GM18858 (cell line): ENCODE measurements at regions not wholly inside any gene's neighbourhood (a gene's known extent, or its start where the extent isn't known, plus 50 kb on each side); places are given as distances from the start of the nearest gene placed in this dataset.

Experiments used
- ATAC-seq: cut with Tn5 transposase; IDR thresholded peaks from one replicate; pipeline ENCODE4 v1.9.1; 2021; ENCODE audit not compliant: unreplicated experiment

GRCh38 chr14:51307551-51307950 is 67.5 kb downstream of the TMX1 start:
- ATAC-seq: no peak

DNA sequence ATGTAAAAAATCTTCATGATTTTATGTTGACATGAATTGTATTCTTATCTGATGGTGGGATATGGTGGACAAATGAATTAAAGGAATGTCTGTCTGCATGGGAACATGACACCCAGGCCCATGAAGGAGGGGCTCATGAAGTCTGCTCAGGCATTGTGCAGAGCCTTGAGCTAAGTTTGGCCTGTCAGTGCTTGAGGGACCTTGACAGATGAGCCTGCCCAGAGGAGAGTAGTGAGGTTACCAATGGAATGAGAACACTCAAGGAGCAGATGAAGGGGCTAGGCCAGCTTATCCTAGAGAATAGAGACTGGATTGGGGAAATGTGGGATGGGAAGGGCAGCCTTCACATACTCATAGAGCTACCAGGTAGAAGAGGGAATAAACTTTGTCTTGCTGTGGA is 68.8 kb downstream of the TMX1 start:
- no peak for ATAC-seq

- no peak for ATAC-seq
These were observed 70.5 kb downstream of the TMX1 start for GRCh38 chr14:51310505-51310944.

GRCh38 chr14:51314321-51315015 is 74.4 kb downstream of the TMX1 start:
- ATAC-seq: no peak

DNA sequence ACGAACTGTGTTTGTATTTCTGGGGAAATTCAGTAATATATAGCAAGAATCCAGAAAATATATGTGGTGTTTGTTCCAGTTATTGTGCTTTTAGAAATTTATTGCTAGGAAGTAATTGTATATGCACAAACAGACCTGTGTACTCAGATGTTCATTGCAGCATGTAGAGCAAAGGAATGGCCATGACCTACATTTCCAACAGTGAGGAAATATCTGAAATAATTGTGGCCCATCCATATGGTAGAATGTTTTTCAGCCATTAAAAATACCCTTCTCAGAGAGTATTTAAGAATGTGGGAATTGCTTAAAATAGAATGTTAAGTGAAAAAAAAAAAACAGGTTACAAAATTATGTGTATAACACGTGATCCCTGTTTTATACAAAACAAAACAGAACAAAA is 77.3 kb downstream of the TMX1 start:
- ATAC-seq: no peak

- no peak for ATAC-seq
These were observed 79.0 kb downstream of the TMX1 start for GRCh38 chr14:51318813-51319597.

DNA sequence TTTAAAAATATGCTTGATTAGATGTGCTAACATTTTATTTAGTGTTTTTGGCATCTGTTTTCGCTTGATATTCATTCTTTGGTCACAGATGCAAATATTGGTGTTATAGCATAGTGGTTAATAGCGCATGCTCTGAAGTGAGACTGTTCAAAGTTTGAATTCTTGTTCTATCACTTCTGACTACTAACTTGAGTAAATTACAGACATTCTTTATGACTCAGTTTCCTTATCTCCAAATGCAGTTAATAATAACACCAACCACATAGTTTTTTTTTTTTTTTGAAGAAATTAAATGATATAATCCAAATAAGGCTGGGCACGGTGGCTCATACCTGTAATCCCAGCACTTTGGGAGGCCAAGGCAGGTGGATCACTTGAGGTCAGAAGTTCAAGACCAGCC is 81.0 kb downstream of the TMX1 start:
- no peak for ATAC-seq

DNA sequence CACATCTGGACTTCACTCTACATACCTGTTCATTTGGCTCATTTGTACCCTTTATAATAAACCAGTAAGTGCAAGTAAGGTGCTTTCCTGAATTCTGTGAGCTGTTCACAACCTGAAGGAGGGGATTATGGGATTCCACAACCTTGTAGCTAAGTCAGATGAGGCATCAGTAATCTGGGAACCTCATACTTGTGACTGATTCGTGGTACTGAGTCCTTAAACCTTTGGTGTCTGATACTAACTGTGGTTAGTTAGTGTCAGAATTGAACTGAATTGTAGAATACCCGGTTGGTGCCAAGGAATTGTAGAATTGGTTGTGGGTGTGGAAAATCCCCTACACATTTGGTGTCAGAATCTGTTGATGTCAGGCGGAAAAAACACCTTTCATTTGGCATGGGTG is 83.4 kb downstream of the TMX1 start:
- ATAC-seq: no peak

GRCh38 chr14:51327376-51327775 is 87.3 kb downstream of the TMX1 start:
- ATAC-seq: no peak

DNA sequence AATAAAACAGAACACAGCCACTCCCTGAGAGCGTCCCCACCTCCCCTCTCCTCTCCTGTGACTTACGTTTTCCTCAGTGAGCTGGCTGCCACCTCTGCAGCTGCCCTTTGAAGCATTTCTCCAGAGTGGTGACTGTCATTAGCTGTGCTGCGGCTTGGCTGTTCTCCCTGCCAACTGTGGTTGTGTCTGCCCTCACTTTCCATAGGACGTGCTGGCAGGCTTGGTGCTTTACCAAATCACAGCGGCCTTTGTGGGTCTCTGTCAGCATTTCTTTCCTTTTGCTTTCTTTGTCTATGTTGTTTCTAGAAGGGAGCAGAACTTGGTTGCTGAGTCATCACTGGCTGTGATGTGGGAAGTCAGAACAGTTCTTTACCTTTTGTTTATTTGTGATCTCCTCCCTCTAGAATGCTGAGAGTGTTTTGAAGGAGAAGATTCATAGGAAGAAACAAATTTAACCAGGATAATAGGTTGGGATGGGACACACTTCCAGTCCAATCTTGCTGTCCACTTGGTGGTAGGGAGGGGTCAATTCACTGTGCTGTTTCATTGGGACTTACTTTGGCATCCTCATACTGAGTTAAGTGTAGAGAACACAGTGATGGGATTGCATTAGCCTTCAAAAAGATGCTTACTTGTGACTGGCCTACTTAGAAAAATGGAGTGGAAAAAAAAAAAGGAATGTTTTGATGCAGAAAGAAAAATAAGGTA is 88.2 kb downstream of the TMX1 start:
- ATAC-seq: no peak

DNA sequence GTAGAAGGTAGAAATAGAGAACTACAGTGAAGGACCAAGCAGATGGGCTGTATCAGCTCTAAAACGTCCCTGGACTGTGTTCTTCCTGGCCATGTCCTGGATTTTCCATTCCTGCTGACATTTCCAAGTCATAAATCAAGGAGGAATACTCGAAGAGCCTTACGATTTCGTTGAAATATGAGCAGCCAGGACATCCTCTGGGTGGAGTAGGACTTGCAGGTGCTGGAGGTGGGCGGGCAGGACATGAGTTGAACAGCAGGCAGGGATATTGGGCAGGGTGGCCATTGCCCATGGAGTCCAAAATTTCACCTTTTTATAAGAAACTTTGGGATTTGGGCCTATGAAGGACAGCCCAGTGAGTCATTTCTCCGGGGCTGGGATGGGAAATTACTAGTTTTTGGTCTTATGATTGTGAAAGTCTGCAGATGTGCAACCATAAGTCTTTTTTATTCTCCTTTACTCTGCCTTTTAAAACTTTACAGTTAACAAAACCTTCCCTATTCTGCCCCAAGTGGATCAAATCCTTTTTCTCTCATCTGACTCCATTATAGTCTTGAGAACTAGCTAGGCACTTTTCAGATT is 88.8 kb downstream of the TMX1 start:
- ATAC-seq: no peak

DNA sequence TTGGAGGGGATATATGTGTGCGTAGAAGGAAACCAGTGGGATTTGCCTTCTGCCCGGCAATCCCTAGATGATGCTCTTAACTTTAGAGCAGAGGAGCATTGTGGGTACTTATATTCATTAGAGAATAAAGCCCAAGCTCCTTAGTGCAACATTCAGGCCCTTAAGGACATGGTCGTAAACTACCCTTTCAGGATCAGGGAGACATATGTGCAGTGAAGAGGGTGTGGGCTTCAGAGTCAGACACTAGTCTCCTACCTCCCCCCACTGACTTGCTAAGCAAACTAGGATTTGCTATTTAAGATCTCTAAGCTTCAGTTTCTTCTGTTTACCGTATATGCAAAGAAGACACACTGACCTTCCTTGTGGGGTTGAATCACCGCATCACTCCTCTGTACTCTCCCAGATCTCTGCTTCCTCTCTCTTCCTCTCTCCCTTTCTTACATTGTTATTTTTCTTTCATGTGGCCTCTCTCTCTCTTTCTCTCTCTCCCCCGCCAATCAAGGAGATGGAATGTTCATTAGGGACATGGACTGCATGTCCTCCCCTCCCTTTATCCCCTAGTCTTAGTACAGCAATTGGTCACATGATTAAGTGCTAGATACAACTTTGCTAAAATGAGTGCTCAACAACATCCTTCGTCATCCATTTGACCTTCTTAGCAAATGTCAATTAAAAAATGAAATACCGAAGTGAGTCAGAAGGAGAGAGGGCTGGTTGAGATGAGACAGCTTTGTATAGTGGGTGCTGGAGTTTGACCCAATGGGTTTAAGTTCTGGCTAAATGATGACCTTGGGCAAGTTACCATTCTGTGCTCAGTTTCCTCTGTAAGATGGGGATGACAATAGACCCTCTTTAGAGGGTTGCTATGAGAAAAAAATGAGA is 91.7 kb downstream of the TMX1 start:
- no peak for ATAC-seq

- ATAC-seq: no peak
These were observed 93.3 kb downstream of the TMX1 start for GRCh38 chr14:51333299-51333698.

- no peak for ATAC-seq
These were observed 94.0 kb downstream of the TMX1 start for GRCh38 chr14:51333901-51334521.

DNA sequence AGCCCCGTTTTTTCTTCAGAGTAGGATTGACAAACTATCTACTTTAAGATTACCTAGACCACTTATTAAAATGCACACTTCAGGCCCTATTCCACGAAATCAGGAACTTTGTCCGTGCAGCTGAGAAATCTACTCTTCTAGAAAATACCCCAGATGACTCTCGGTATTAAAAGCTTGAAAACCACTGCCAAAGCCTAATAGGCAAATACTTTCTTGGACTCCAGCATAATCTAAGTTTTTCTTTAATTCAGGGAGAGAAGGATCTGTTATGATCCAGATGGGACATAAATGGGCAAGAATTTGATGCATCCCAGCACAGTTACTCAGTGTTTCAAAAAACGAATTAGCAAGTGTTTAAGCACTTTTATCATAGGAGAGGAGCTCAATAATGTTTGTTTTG is 94.5 kb downstream of the TMX1 start:
- ATAC-seq: no peak

DNA sequence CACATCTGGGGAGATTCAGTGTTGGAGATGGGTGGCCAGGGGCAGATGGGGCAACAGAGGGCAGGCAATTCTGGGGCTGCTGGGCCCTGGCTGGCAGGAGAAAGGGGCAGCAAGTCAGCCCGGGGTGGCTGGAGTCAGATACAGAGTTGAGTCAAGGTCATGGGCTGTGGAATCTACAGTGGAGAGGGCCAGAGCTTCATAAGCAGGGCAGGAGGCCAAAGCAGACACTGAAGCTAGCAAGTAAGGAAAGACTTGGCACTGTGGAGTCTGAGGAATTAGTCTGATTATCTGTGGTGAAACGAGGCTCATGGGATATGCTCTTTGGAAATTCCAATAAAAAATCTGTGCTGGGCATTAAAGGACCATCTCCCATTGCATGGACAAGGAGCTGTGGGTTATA is 95.5 kb downstream of the TMX1 start:
- ATAC-seq: no peak

- ATAC-seq: no peak
These were observed 96.1 kb downstream of the TMX1 start for GRCh38 chr14:51335961-51336723.

GRCh38 chr14:51336734-51337133 is 96.7 kb downstream of the TMX1 start:
- ATAC-seq: no peak

DNA sequence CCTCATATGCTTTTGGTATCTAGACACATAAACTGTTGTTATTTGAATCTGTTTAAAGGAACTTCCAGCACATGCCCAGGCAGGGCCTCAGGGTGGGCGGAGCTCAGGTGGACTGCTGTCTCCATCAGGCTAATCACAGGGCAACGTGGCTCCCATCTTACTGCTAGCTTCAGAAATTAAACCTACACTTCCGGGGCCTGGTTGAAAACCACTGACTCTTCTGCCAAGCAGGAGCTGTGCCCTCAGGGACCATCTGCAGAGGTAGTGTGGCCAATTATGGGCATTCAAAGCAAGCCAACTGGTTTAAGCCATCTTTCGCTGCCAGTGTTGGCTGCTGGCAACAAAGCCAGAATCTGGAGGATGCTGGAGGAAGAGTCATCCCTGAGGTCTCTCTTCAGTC is 97.5 kb downstream of the TMX1 start:
- no peak for ATAC-seq
